ENCODE measurements at regions not wholly inside any gene's neighbourhood (a gene's known extent, or its start where the extent isn't known, plus 50 kb on each side); places are given as distances from the start of the nearest gene placed in this dataset.

DNA sequence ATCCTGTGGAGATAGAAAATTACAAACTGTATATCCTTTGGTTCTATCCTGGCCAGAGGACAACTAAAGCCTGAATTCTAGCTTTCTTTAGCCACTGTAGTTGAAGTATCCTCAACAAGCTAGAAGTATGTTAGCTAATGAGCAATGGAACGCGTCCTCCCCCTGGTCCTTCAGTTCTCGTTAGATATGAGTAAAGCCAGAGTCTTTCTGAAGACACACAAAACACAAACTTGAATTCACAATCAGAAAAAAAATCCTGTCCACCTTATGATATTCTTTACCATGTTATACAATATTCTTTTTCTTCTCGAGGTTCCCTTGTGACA is 1527.0 kb upstream of the SLC10A2 start:
- no peak overlapping the region for H3K27ac ChIP-seq
- no peaks in the 10 kb centered on the region for H3K27me3 ChIP-seq
- H3K36me3 ChIP-seq = no peaks in the 10 kb centered on the region
- H3K9me3 ChIP-seq = no peaks in the 10 kb centered on the region
- no peak overlapping the region for H3K4me3 ChIP-seq
- H3K4me1 ChIP-seq = no peaks in the 10 kb centered on the region
- DNase-seq (ENCODE audit: low spot score) = no peak
- TF ChIP-seq, protein P1, sequence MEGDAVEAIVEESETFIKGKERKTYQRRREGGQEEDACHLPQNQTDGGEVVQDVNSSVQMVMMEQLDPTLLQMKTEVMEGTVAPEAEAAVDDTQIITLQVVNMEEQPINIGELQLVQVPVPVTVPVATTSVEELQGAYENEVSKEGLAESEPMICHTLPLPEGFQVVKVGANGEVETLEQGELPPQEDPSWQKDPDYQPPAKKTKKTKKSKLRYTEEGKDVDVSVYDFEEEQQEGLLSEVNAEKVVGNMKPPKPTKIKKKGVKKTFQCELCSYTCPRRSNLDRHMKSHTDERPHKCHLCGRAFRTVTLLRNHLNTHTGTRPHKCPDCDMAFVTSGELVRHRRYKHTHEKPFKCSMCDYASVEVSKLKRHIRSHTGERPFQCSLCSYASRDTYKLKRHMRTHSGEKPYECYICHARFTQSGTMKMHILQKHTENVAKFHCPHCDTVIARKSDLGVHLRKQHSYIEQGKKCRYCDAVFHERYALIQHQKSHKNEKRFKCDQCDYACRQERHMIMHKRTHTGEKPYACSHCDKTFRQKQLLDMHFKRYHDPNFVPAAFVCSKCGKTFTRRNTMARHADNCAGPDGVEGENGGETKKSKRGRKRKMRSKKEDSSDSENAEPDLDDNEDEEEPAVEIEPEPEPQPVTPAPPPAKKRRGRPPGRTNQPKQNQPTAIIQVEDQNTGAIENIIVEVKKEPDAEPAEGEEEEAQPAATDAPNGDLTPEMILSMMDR (IDR thresholded peaks at IDR 0.05) = no peak

DNA sequence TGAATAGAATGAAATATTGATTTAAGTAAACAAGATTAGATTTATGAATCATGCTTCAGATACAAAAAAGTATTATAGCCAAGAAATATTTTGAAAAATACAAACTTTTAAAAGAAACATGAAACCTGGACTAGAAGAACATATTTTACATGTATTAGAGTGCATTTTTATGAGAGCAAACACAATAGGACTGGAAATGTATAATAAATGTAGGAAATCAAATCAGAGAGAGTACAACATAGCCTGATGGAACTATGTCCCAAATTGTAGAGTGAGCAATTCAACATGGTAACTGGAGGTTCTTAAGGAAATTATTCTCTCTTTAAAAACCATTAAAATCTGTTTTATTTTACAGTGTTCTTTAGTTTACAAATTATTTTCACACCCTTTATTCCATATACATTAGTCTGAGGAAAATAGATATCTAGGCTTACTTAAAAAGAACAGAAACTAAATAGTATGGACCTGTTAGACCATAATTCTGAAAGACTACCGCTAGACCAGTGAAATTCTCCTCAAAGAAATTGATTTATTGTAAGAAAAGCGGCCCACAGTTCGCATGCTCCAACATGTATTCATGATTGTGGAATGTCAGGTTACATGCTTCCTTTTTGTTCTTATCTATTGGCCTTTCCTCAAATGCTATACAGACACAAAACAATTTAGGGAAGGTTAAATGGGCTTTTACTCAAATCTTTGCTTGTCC is 1526.5 kb upstream of the SLC10A2 start:
- DNase-seq (ENCODE audit: low spot score) = no peak
- Histone ChIP-seq H3K27ac (no peak overlapping the region), H3K4me3 (no peak overlapping the region), H3K36me3 (no peaks in the 10 kb centered on the region), H3K27me3 (no peaks in the 10 kb centered on the region), H3K9me3 (no peaks in the 10 kb centered on the region), H3K4me1 (no peaks in the 10 kb centered on the region)
- TF ChIP-seq, protein P1 (IDR thresholded peaks at IDR 0.05) = no peak

DNA sequence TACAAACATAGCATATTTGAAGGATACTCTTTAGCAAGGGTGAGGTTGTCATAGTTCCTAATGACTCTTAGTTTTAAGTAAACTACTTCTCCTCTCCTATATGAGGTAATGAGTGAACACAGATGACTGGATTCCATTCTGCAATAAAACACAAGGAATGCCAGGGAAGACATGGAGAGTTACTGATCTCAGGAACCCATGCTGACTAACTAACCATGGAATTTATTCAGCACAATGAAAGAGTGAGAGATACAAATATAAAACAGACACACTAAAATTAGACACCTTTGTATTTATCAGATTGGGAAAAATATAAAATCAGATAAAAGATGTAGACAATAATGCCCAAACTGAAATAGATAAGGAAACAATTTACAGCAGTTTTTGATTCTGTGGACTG is 1525.9 kb upstream of the SLC10A2 start:
- no peaks in the 10 kb centered on the region for H3K9me3 ChIP-seq
- no peaks in the 10 kb centered on the region for H3K27me3 ChIP-seq
- no peaks in the 10 kb centered on the region for H3K4me1 ChIP-seq
- H3K27ac ChIP-seq = no peak overlapping the region
- H3K36me3 ChIP-seq = no peaks in the 10 kb centered on the region
- TF ChIP-seq, protein P1 (IDR thresholded peaks at IDR 0.05) = no peak
- no peak overlapping the region for H3K4me3 ChIP-seq
- no peak for DNase-seq (ENCODE audit: low spot score)

DNA sequence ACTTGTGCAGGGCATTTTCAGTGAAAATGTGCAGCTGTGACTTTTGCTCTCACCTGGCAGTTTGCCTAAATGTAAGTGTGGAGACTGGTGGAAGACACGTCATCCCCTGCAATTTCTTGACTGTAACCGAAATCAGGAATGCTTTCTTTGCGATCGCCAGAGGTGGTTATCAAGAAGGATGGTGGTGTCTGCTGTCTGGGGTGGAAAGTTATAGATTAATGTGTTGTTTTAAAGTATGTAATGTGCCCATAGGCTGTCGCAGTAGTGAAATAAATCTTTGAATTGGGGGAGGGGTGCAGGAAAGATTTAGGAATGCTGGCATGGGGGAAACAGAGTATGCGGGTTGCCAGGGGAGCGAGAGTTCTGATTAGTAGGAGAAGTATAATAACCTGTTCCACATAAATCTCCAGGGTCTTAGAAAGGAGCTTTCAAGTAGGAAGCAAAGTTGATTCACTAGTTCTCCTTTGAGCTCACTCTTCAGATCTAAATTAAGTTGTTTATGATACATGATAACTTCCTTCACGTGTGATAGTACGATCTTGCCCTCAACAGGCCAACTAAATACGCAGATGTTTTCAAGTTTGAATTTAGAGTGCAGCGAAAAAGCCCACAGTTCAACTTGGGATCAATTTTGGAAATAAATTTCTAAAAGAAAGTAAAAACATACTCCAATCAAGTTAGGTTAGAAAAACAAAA is 1520.0 kb upstream of the SLC10A2 start:
- Histone ChIP-seq H3K9me3 (no peaks in the 10 kb centered on the region), H3K27me3 (no peaks in the 10 kb centered on the region), H3K4me1 (no peaks in the 10 kb centered on the region), H3K4me3 (no peak overlapping the region), H3K27ac (no peak overlapping the region), H3K36me3 (no peaks in the 10 kb centered on the region)
- no peak for DNase-seq (ENCODE audit: low spot score)
- TF ChIP-seq, protein P1 (IDR thresholded peaks at IDR 0.05) = no peak

DNA sequence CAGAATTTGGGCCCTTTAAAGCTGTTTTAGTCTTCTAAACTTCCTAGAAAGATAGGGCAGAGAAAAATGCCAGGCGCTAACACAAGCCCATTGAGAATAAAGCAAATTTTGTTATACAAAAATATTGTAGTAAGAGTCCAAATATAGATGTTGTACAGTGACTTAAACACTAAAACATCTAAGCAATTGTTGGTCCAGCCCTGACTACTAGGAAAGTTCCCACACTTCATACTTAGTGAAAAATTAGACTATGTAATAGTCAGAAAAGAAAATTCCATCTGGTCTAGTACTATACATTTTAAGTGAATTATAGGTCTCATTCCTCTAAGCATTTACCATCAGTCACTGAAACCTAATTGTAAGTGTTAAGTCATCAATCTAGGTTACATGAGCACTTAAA is 1518.3 kb upstream of the SLC10A2 start:
- TF ChIP-seq, protein P1 (IDR thresholded peaks at IDR 0.05) = no peak
- H3K4me3 ChIP-seq = no peak overlapping the region

More for the DNA sequence above, 1518.3 kb upstream of the SLC10A2 start:
- Histone ChIP-seq H3K27me3 (no peaks in the 10 kb centered on the region), H3K9me3 (no peaks in the 10 kb centered on the region), H3K27ac (no peak overlapping the region), H3K36me3 (no peaks in the 10 kb centered on the region), H3K4me1 (no peaks in the 10 kb centered on the region)
- DNase-seq (ENCODE audit: low spot score) = no peak

All from right atrium auricular region (tissue), 2 donors.